Upper lobe of right lung (tissue), 1 donor: ENCODE measurements at regions not wholly inside any gene's neighbourhood (a gene's known extent, or its start where the extent isn't known, plus 50 kb on each side); places are given as distances from the start of the nearest gene placed in this dataset.

Experiments
- ATAC-seq: fragments of 200-7000 bp; cut with Tn5 transposase; one replicate; pipeline ENCODE4 v1.9.1; 2020; ENCODE audit warnings: mild to moderate bottlenecking, moderate library complexity
- DNase-seq: peaks from one replicate; pipeline ENCODE4 v3.0.0-alpha.2; 2020
- H3K27ac ChIP-seq: fragments of 200-600 bp; one replicate; pipeline ENCODE4 v1.8.0; 2022
- H3K27me3 ChIP-seq: fragments of 200-600 bp; one replicate; pipeline ENCODE4 v1.8.0; 2022; ENCODE audit warnings: mild to moderate bottlenecking
- H3K36me3 ChIP-seq: fragments of 200-600 bp; one replicate; pipeline ENCODE4 v1.8.0; 2022
- H3K4me1 ChIP-seq: fragments of 200-600 bp; one replicate; pipeline ENCODE4 v1.8.0; 2022
- H3K4me3 ChIP-seq: fragments of 200-600 bp; one replicate; pipeline ENCODE4 v1.8.0; 2022; ENCODE audit warnings: mild to moderate bottlenecking
- H3K9me3 ChIP-seq: fragments of 200-600 bp; one replicate; pipeline ENCODE4 v1.8.0; 2022
- CTCF ChIP-seq: fragments of 200-600 bp; IDR thresholded peaks from one replicate; pipeline ENCODE4 v1.8.0; 2022; ENCODE audit warnings: antibody characterized with exemption
- intact Hi-C: fragments of 100-400 bp; cut with DNase I; formaldehyde crosslinking; loops from one replicate; pipeline ENCODE4 v1.11.0; 2022
- donor health status: DM: no; HTN: yes; CAD: no; lungs with severe emphysema.

- H3K4me1 ChIP-seq: no peaks in the 10 kb centered on the region
- ATAC-seq (no peak), DNase-seq (no peak)
- no peak overlapping the region for H3K4me3 ChIP-seq
- no peaks in the 10 kb centered on the region for H3K9me3 ChIP-seq
- intact Hi-C loops: no loop called here
- no peak for TF ChIP-seq CTCF
- no peak overlapping the region for H3K27ac ChIP-seq
- H3K36me3 ChIP-seq: no peaks in the 10 kb centered on the region
- H3K27me3 ChIP-seq: no peaks in the 10 kb centered on the region
These were observed 84.5 kb upstream of the DKK2 start for GRCh38 chr4:107120661-107121060.

GRCh38 chr4:107117726-107118125 lies 81.6 kb upstream of the DKK2 start:
- Histone ChIP-seq H3K36me3 (no peaks in the 10 kb centered on the region), H3K4me1 (no peaks in the 10 kb centered on the region), H3K9me3 (no peaks in the 10 kb centered on the region), H3K4me3 (no peak overlapping the region), H3K27ac (no peak overlapping the region), H3K27me3 (no peaks in the 10 kb centered on the region)
- intact Hi-C loops: no loop called here
- DNase-seq (no peak), ATAC-seq (no peak)
- TF ChIP-seq CTCF: no peak

- Histone ChIP-seq H3K9me3 (no peaks in the 10 kb centered on the region), H3K4me3 (no peak overlapping the region), H3K27me3 (no peaks in the 10 kb centered on the region), H3K27ac (no peak overlapping the region), H3K4me1 (no peaks in the 10 kb centered on the region), H3K36me3 (no peaks in the 10 kb centered on the region)
- intact Hi-C loops: no loop called here
- DNase-seq (no peak), ATAC-seq (no peak)
- no peak for TF ChIP-seq CTCF
These were observed 79.2 kb upstream of the DKK2 start for GRCh38 chr4:107115185-107115847.

- no peak for DNase-seq
- Histone ChIP-seq H3K27me3 (no peaks in the 10 kb centered on the region), H3K4me3 (no peak overlapping the region), H3K9me3 (no peaks in the 10 kb centered on the region), H3K27ac (no peak overlapping the region), H3K4me1 (no peaks in the 10 kb centered on the region), H3K36me3 (no peaks in the 10 kb centered on the region)
- ATAC-seq: no peak
- intact Hi-C loops: no loop called here
- TF ChIP-seq CTCF: no peak
These were observed 77.9 kb upstream of the DKK2 start for GRCh38 chr4:107114059-107114458.

- no peak for TF ChIP-seq CTCF
- ATAC-seq: no peak
- intact Hi-C loops: no loop called here
- DNase-seq: no peak
- H3K27ac ChIP-seq: no peak overlapping the region
- no peaks in the 10 kb centered on the region for H3K9me3 ChIP-seq
- no peaks in the 10 kb centered on the region for H3K4me1 ChIP-seq
- H3K4me3 ChIP-seq: no peak overlapping the region
- no peaks in the 10 kb centered on the region for H3K27me3 ChIP-seq
- no peaks in the 10 kb centered on the region for H3K36me3 ChIP-seq
These were observed 62.3 kb upstream of the DKK2 start for GRCh38 chr4:107098401-107098800.

GRCh38 chr4:107094976-107095375 lies 58.9 kb upstream of the DKK2 start:
- no peaks in the 10 kb centered on the region for H3K36me3 ChIP-seq
- DNase-seq: no peak
- intact Hi-C loops: no loop called here
- H3K9me3 ChIP-seq: no peaks in the 10 kb centered on the region
- no peak overlapping the region for H3K27ac ChIP-seq
- TF ChIP-seq CTCF: no peak
- ATAC-seq: no peak
- no peaks in the 10 kb centered on the region for H3K27me3 ChIP-seq
- no peaks in the 10 kb centered on the region for H3K4me1 ChIP-seq
- H3K4me3 ChIP-seq: no peak overlapping the region
